BJ (cell line): ENCODE measurements at regions not wholly inside any gene's neighbourhood (a gene's known extent, or its start where the extent isn't known, plus 50 kb on each side); places are given as distances from the start of the nearest gene placed in this dataset.

Experiments
- CTCF ChIA-PET: fragments of 350-600 bp; formaldehyde crosslinking; extraction: SDS; loops from one replicate; lab custom pipeline; 2021; ENCODE audit warnings: antibody characterized with exemption, inconsistent platforms; lab: Yijun Ruan, JAX
- POLR2A ChIA-PET: fragments of 300-600 bp; sonication (Branson Sonifier 250); formaldehyde crosslinking; extraction: SDS; loops from one replicate; lab custom pipeline; 2021; ENCODE audit warnings: antibody characterized with exemption; lab: Charles Lee
- DNase-seq: peaks from one replicate; pipeline ENCODE4 v3.0.0-alpha.2; 2011; ENCODE audit warnings: low read depth
- H3K27me3 ChIP-seq: 2 replicates; pipeline ENCODE4 v1.6.0; 2011; ENCODE audit warnings: low read length; ENCODE audit not compliant: control insufficient read depth, insufficient read depth
- H3K36me3 ChIP-seq: 2 replicates; pipeline ENCODE4 v1.5.1; 2011; ENCODE audit warnings: low read length; ENCODE audit not compliant: control insufficient read depth, insufficient read depth
- H3K4me3 ChIP-seq: 2 replicates; pipeline ENCODE4 v1.5.1; 2011; ENCODE audit warnings: low read depth, mild to moderate bottlenecking, control low read depth, low read length
- CTCF ChIP-seq: IDR thresholded peaks from 2 replicates; pipeline ENCODE4 v1.5.1; 2011; ENCODE audit warnings: low read depth, mild to moderate bottlenecking, control low read depth, inconsistent platforms, low read length, moderate library complexity; ENCODE audit not compliant: insufficient read depth

DNA sequence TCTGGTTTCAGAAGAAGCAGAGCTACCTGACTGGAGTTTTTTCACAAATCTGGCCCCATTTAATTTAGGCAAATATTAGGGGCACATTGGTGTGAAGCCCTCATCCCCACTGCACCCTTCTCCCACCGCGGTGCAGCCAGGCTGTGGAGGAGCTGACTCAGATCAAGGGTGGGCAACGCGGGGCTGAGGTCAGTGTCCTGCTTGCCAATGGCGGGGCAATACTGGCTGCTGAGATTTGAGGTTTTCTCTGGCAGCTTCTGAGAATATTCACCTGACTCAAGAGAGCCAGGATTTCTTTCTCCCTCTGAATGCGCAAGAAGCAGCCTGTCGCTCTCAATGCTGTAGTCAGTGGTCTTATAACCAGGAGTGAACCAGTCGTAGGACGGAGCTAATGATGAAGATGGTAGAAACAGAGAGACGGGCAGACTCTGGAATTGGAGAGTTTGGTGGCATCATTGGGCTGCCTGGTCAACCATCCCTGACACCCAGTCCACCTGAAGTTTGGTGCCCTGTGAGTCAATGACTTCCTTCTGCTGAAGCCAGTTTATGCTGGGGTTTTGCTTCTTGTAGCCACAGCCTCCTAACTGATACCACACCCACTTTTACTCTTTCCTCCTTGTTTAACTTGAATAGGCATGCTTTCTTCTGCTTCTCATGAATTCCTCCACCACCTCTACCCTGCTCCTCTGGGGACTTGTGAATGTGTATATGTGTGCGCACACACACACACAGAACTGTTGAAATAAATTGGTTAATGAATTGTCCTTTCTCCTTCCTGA is 123.7 kb upstream of the CTBP2 start:
- no peak for TF ChIP-seq CTCF
- CTCF ChIA-PET, result no interaction called here

DNA sequence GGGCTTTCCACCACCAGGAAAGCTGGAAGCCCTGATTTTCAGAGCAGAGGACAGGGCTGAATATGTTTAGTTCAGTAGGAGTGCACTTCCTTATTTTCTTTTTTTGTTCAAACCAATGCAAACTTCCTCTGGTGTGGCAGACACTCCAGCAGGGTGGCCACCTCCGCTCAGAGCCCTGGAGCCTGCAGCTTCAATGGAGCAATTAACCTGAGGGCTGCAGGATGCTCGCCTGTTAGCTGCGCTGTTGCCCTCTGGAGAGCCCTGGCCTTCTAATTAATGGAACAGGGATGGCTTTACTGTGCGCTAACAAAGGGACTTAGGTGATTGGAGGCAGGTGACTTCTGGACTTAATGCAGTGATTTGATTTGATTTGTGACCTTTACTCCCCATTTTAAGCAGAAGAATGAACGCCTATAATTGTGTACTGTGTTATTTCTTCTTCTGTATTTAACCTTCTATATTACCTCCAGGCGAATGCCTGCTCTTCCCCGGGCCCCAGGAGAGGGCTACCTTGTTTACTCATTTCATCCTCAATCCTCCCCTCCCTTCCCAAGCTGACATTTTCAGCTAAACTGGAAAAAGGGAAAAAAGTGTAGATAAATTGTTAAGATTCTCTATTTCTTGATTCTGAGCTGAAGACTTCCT is 123.0 kb upstream of the CTBP2 start:
- no peaks in the 10 kb centered on the region for H3K36me3 ChIP-seq
- H3K27me3 ChIP-seq, result 0 out of 2 replicates have a peak, but pooled peaks cover 1% of the 10 kb centered on the region
- CTCF ChIA-PET, result no interaction called here
- POLR2A ChIA-PET, result no interaction called here
- no peak for DNase-seq
- no peak for TF ChIP-seq CTCF
- H3K4me3 ChIP-seq, result no peak overlapping the region

More for the DNA sequence above, 123.7 kb upstream of the CTBP2 start:
- POLR2A ChIA-PET, result no interaction called here
- 0 out of 2 replicates have a peak, but pooled peaks cover 1% of the 10 kb centered on the region for H3K27me3 ChIP-seq
- DNase-seq, result no peak
- no peaks in the 10 kb centered on the region for H3K36me3 ChIP-seq
- H3K4me3 ChIP-seq, result no peak overlapping the region

DNA sequence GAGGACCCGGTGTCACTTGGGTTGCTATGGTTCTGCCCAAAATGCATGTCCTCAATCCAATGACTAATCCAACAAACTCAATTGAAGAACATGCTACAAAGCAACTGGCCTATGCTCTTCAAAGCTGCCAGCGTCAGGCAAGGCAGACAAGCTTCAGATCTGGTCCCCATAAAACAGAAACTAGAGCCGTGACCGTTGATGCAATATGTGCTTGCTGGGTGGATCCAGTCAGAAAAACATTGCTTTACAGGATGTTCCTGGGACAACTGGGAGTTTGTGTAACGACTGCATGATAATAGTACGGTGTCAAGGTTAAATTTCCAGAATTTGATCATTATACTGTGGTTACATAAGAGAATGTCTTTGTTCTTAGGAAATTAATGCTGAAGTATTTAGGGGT is 120.7 kb upstream of the CTBP2 start:
- CTCF ChIA-PET, result no interaction called here
- POLR2A ChIA-PET, result no interaction called here
- H3K27me3 ChIP-seq, result 0 out of 2 replicates have a peak, but pooled peaks cover 1% of the 10 kb centered on the region
- no peak for DNase-seq
- TF ChIP-seq CTCF, result no peak
- H3K36me3 ChIP-seq, result no peaks in the 10 kb centered on the region
- H3K4me3 ChIP-seq, result no peak overlapping the region

DNA sequence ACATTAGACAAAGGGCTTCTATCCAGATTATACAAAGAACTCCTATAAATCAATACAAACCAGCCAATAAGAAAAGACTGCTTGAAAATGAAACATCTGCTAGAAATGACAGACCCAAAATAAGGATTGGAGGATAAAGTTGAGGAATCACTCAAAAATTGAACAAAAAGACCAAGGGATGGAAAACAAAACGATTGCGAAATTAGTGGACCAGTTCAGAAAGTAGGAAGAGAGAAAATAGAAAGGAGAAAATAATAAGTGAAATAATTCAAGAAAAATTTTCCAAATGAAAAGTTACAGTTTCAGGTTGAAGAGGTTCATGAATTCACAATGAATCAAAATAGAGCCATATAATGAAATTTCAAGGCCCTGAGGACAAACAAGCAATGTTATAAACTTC is 115.8 kb upstream of the CTBP2 start:
- no peak overlapping the region for H3K4me3 ChIP-seq
- DNase-seq, result no peak
- no peak for TF ChIP-seq CTCF
- no peaks in the 10 kb centered on the region for H3K36me3 ChIP-seq
- POLR2A ChIA-PET, result no interaction called here
- CTCF ChIA-PET, result no interaction called here
- H3K27me3 ChIP-seq, result no peaks in the 10 kb centered on the region

GRCh38 chr10:125274961-125275360 is 114.6 kb upstream of the CTBP2 start:
- CTCF ChIA-PET, result no interaction called here

More at GRCh38 chr10:125274961-125275360, 114.6 kb upstream of the CTBP2 start:
- H3K36me3 ChIP-seq, result no peaks in the 10 kb centered on the region
- POLR2A ChIA-PET, result no interaction called here
- no peak for TF ChIP-seq CTCF
- H3K27me3 ChIP-seq, result no peaks in the 10 kb centered on the region
- H3K4me3 ChIP-seq, result no peak overlapping the region
- DNase-seq, result no peak
